IPS-18c (cell line): ENCODE measurements at regions not wholly inside any gene's neighbourhood (a gene's known extent, or its start where the extent isn't known, plus 50 kb on each side); places are given as distances from the start of the nearest gene placed in this dataset.
"Not testable (repeated sequence)": the region's sequence is repeated elsewhere in the genome, so short reads cannot be mapped to it uniquely, and the experiment has no call there.

Experiments
- H3K4me3 ChIP-seq: 2 replicates; pipeline ENCODE4 v1.7.0; 2013; ENCODE audit warnings: low read depth, mild to moderate bottlenecking, low read length, moderate library complexity; ENCODE audit not compliant: insufficient read depth
- H3K9me3 ChIP-seq: one replicate; pipeline ENCODE4 v1.6.1; 2013; ENCODE audit warnings: mild to moderate bottlenecking, low read length, moderate library complexity; ENCODE audit not compliant: control insufficient read depth, insufficient read depth

GRCh38 chr13:107788464-107789165 is 426.7 kb downstream of the LIG4 start:
- Histone ChIP-seq H3K9me3 (no peaks in the 10 kb centered on the region), H3K4me3 (no peak overlapping the region)

- H3K4me3 ChIP-seq, H3K9me3 ChIP-seq: not testable (repeated sequence)
Measured at GRCh38 chr13:107782646-107783045, 432.7 kb downstream of the LIG4 start.

GRCh38 chr13:107778094-107778493 is 437.2 kb downstream of the LIG4 start:
- no peaks in the 10 kb centered on the region for H3K9me3 ChIP-seq

GRCh38 chr13:107770541-107770940 is 444.8 kb downstream of the LIG4 start:
- Histone ChIP-seq H3K4me3 (no peak overlapping the region), H3K9me3 (no peaks in the 10 kb centered on the region)

More at GRCh38 chr13:107778094-107778493, 437.2 kb downstream of the LIG4 start:
- H3K4me3 ChIP-seq = no peak overlapping the region

GRCh38 chr13:107767119-107767518 is 448.2 kb downstream of the LIG4 start:
- Histone ChIP-seq H3K9me3 (no peaks in the 10 kb centered on the region), H3K4me3 (no peak overlapping the region)

GRCh38 chr13:107765724-107766401 is 449.5 kb downstream of the LIG4 start:
- H3K4me3 ChIP-seq = no peak overlapping the region

GRCh38 chr13:107764046-107764445 is 451.3 kb downstream of the LIG4 start:
- Histone ChIP-seq H3K4me3 (no peak overlapping the region), H3K9me3 (no peaks in the 10 kb centered on the region)

More at GRCh38 chr13:107765724-107766401, 449.5 kb downstream of the LIG4 start:
- no peaks in the 10 kb centered on the region for H3K9me3 ChIP-seq

- no peak overlapping the region for H3K4me3 ChIP-seq
- H3K9me3 ChIP-seq = no peaks in the 10 kb centered on the region
Measured at GRCh38 chr13:107753748-107754147, 461.6 kb downstream of the LIG4 start.

GRCh38 chr13:107753291-107753690 is 462.0 kb downstream of the LIG4 start:
- no peak overlapping the region for H3K4me3 ChIP-seq
- H3K9me3 ChIP-seq = no peaks in the 10 kb centered on the region

- Histone ChIP-seq H3K4me3 (no peak overlapping the region), H3K9me3 (no peaks in the 10 kb centered on the region)
Measured at GRCh38 chr13:107743983-107744382, 471.4 kb downstream of the LIG4 start.

- H3K9me3 ChIP-seq = no peaks in the 10 kb centered on the region
- no peak overlapping the region for H3K4me3 ChIP-seq
Measured at GRCh38 chr13:107743526-107743925, 471.8 kb downstream of the LIG4 start.

GRCh38 chr13:107743100-107743499 is 472.2 kb downstream of the LIG4 start:
- no peaks in the 10 kb centered on the region for H3K9me3 ChIP-seq
- H3K4me3 ChIP-seq = no peak overlapping the region

GRCh38 chr13:107742544-107742943 is 472.8 kb downstream of the LIG4 start:
- Histone ChIP-seq H3K9me3 (no peaks in the 10 kb centered on the region), H3K4me3 (no peak overlapping the region)

- H3K4me3 ChIP-seq = no peak overlapping the region
- no peaks in the 10 kb centered on the region for H3K9me3 ChIP-seq
Measured at GRCh38 chr13:107738004-107738403, 477.3 kb downstream of the LIG4 start.

GRCh38 chr13:107736731-107737130 is 478.6 kb downstream of the LIG4 start:
- H3K9me3 ChIP-seq = no peaks in the 10 kb centered on the region
- H3K4me3 ChIP-seq = no peak overlapping the region

GRCh38 chr13:107736170-107736569 is 479.2 kb downstream of the LIG4 start:
- H3K9me3 ChIP-seq = no peaks in the 10 kb centered on the region
- H3K4me3 ChIP-seq = no peak overlapping the region

GRCh38 chr13:107734891-107735625 is 480.3 kb downstream of the LIG4 start:
- H3K9me3 ChIP-seq = no peaks in the 10 kb centered on the region
- no peak overlapping the region for H3K4me3 ChIP-seq

GRCh38 chr13:107733276-107733675 is 482.1 kb downstream of the LIG4 start:
- Histone ChIP-seq H3K9me3 (no peaks in the 10 kb centered on the region), H3K4me3 (no peak overlapping the region)
